ENCODE measurements at regions not wholly inside any gene's neighbourhood (a gene's known extent, or its start where the extent isn't known, plus 50 kb on each side); places are given as distances from the start of the nearest gene placed in this dataset.
A peak's percentile ranks its signal among the peaks of the same experiment; 100 is the strongest.

DNA sequence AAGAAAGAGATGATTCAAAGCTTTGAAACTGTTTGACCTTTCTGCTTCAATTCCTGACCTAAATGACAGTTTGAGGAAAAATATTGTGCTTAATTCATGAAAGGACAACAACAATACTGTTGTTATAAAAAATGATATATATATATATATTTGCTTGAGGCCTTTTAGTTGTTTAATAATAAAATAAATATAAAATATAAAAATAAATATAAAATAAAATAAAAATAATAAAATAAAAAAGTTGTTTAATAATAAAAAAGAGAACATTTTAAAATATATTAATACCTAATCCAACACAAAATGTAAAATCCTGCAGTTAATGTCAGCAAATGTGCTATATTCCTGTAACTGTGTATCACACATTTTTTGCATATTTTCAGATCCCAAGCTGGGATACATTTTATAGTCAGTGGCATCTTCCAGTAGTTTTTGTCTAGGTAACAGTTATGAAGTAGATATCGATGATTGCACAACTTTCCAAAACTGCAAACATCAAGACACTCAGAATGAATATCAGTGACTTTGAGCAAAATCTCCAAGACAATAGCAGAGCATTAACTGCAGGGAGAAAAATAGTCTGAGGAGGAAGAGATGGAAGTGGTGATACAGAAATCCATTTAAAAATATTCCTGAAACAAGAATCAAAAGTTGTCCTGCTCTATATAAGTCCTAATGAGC lies 375.5 kb upstream of the KLHL1 start:
- no peak for DNase-seq

DNA sequence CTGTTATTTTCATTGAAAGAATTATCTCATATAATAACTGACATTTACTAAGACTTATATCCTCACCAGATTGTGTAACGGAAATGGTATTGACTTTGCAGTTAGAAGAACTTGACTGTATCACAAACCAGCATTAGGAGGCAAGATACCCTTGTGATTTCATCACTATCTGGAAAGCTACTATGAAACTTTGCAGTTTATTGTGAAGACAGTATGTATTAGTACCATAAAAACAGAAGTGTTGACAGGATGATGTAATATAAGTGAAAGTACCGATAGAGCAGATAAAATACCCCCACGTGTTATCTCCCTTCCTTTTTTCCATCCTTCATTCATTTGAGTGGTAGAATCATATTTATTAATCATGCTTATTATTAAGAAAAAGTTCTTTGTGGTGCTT lies 365.7 kb upstream of the KLHL1 start:
- DNase-seq: no peak

GRCh38 chr13:70469077-70469476 lies 360.8 kb upstream of the KLHL1 start:
- no peak for DNase-seq

DNA sequence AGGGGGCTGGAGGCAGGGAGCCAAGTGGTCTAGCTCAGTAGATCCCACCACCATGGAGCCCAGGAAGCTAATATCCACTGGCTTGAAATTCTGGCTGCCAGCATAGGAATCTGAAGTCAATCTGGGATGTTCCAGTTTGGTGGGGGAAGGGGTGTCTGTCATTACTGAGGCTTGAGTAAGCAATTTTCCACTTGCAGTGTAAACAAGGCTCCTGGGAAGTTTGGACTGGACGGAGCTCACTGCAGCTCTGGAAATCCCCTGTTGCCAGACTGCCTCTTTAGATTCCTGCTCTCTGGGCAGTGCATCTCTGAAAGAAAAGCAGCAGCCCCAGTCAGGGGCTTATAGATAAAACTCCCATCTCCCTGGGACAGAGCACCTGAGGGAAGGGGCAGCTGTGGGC lies 349.2 kb upstream of the KLHL1 start:
- DNase-seq: no peak

DNA sequence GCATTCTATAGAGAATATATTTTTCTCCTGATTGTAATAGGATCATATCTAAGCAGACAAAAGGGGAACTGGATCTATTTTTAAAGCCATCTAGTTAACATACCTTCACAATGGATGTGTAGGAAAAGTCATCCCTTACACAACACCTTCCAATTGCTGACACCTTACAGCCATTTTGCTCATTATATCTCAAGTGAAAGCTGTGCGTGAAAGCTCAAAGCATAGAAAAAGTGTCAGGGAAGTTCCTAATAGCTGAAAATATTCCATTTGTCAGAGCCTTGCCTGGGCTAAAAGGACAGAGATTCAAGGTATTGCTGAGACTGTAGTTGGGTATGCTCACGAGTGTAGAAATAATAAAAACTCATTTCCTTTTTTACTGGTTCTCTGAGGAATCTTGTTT lies 340.6 kb upstream of the KLHL1 start:
- DNase-seq: no peak

DNA sequence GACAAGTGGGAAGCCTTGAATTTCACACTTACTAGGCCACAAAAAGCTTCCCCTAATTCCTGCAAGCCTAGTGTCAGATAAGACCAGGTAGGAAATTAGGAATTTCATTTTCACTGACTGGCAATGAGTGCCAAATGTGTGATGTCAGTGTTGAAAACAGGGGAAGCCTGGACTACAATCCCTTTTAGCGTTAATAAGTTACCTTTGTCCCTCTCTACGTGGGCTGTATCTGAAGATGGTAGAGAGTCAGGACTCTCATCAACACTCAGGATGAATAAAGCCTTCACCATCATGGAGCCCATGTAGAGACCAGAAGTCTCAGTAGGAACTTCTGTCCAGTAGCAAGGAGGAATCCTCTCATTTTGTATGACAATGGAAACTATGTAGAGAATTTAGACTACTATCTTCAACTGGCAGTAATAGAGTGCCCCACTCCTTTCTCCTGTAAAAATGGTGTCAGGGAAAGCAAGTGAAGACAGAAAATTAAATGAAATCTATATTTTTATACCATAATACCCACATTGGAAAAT lies 324.1 kb upstream of the KLHL1 start:
- no peak for DNase-seq

DNA sequence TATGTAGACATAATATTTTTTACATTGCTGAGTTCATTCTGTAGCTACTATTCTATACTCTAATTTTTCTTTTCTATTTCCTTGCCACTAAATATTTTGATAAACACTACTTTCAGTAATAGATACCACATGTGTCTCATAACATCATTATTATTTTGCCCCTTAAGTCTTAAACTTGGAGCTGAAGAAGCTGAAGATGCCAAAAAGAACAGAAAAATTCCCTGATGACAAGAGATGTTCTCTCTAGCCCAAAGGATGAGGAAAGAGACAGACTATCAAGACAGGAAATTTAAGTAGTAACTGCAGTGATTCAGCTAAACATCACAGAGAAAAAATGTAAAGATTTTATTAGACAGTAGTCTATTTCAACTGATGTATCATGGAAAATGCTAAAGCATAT lies 322.0 kb upstream of the KLHL1 start:
- DNase-seq: no peak

DNA sequence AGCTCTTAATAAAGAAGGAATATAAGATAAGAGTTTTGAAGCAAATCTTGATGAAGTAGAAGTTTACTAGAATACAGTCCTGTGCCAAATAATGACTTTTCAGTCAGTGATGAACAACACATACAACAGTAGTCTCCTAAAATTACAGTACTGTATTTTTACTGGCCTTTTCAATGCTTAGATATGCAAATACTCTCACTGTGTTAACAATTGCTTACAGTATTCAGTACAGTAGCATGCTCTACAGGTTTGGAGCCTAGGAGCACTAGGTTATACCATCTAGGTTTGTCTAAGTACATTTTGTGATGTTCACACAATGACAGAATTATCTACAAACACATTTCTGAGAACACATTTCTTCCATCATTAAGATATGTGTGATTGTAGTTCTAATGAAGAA lies 316.7 kb upstream of the KLHL1 start:
- DNase-seq: no peak

DNA sequence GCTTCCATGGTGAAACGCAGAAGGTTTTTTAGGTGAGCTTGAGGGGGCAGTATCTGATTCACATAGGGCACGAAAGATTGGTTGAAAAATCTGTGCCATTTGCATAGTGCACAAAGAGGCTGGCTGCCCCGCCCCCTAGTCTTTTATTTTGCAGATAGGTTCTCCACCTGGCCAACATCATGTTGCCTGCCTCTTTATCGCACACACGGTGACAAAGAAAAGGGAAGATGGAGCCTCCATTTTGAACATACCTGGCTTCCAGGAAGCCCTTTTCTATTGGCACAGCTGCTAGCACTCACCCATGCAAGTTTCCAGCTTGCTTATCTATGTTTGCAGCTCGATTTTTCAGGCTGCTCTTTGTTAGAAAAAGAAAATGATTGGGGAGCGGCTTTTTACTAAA lies 316.2 kb upstream of the KLHL1 start:
- no peak for DNase-seq

DNA sequence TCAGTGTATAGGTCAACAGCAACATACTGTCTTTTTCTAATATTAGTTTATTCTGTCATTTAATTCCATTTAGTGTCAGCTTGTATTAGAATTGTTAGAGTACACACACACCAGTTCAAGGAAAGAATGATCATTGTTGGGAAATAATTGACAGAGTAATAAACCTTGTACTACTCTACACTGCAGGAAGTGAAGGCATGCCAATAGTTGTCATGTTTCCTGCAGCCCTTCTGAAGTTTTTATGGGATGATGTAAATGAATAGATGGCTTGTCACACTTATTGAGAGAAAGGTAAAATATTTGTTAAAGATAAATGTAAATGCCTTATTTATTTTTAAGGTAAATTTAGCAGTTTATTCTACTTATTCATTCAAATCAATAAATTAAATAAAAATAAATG lies 306.9 kb upstream of the KLHL1 start:
- DNase-seq: no peak

GRCh38 chr13:70408865-70409264 lies 300.6 kb upstream of the KLHL1 start:
- DNase-seq: no peak

DNA sequence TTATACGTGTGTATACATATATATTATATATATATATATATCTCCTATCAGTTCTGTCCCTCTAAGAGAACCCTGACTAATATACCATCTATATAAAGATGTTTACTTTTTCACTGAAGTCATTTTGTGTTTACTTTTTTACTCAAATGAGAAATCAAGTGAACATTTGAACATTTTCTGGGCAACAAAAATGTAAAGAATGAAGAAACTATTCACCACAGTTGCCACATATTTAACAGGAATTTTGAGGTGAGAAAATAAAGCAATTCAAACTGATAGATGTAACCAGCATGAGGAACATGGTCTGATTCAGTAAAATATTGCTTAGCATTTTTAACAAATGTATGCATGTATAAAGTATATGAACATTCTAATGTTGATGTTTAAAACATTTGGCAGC lies 299.2 kb upstream of the KLHL1 start:
- DNase-seq: no peak

DNA sequence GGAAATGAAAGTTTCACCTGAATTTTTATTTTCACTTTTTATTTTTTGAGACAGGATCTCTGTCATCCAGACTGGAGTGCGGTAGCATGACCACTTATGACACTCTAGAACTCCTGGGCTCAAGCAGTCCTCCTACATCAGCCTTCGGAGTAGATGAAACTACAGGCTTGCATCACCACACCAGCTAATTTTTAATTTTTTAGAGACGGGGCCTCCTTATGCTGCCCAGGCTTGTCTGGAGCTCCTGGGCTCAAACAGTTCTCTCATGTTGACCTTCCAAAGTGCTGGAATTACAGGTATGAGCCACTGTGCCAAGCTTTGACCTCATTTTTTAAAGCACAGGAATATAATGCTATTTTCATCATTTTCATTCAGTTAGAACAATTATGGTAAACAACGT lies 297.0 kb upstream of the KLHL1 start:
- no peak for DNase-seq

GRCh38 chr13:70394031-70394548 lies 285.8 kb upstream of the KLHL1 start:
- no peak for DNase-seq

GRCh38 chr13:70391678-70392077 lies 283.4 kb upstream of the KLHL1 start:
- peak; percentile 43 for DNase-seq

DNA sequence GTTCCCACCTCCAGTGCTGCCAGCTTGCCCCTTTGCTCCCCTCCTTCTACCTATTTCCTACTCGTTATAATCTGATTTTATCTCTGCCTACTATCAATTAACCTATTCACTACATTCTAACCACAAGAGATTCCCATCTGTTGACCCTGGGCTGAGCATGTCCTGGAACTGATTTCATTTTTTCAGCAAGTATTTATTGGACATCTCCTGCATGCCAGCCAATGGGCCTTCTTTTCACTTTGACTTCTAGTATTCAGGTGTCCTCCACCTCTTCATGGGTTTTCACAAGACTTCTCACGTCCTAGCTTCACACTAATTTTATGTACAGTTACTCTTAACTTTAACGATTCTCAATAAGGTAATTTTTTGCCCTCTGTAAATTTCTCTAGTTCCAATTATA lies 282.7 kb upstream of the KLHL1 start:
- DNase-seq: no peak

GRCh38 chr13:70390064-70390463 lies 281.8 kb upstream of the KLHL1 start:
- no peak for DNase-seq

GRCh38 chr13:70388935-70389334 lies 280.7 kb upstream of the KLHL1 start:
- DNase-seq: no peak

DNA sequence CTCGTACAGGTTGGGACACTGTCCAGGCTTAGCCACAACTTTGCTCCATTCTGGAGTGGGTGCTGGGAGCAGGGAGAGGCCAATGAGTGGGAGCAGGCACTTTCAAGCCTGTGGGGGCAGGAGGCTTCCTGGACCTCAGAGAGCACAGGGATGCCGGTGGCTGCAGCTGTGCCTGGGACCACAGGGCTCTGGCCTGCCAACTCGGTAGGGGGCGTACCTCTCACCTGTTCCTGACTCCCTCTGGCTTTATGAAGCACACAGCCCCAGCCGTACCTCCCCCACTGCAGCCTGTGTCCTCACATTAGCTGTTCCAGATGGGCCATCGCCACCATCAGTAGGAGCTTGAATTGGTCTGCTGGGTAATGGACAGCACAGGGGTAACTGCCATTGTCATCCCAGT lies 278.7 kb upstream of the KLHL1 start:
- DNase-seq: no peak

DNA sequence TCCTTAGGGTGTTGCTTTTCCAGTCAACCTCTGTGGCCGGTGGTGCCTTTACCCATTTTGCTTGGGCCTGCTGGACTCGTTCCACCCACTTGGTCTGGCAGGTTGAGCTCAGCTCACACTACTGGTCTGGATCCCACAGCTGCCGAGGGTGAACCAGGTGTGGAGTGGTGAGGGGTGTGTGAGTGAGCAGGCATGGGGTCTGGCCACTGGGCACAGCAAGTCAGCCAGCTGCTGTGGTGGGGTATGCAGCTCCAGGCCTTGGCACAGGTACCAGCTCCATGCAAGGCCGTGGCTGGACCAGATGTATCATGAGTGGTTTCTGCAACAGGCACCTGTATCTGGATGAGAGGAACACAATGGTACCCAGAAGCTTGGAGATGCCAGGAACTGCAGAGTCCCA lies 277.6 kb upstream of the KLHL1 start:
- DNase-seq: no peak

DNA sequence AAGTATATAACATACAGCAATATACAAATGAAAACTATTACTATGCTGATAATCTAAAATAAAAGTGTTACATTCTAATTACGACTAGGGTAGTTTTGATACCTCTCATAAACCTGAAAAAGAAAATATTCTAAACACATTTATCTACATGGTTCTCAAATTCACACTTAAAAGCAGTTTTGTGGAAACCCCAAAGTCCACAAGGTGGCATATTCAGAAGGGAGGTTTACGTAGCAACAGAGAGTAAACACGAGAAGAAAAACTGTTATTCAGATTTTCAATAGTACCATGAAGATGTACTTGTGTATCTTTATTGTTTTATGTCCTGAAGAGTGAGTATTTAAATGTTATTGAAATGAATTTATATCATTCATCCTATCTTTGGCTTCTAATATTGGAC lies 275.9 kb upstream of the KLHL1 start:
- DNase-seq: no peak

GRCh38 chr13:70380809-70381208 lies 272.6 kb upstream of the KLHL1 start:
- no peak for DNase-seq

GRCh38 chr13:70375718-70376117 lies 267.5 kb upstream of the KLHL1 start:
- DNase-seq: no peak

GRCh38 chr13:70370924-70371323 lies 262.7 kb upstream of the KLHL1 start:
- DNase-seq: no peak

GRCh38 chr13:70366720-70367119 lies 258.5 kb upstream of the KLHL1 start:
- no peak for DNase-seq
